Activated CD8-positive, alpha-beta T cell treated with anti-CD3 and anti-CD28 coated beads for 36 hours (primary cell): ENCODE measurements at regions not wholly inside any gene's neighbourhood (a gene's known extent, or its start where the extent isn't known, plus 50 kb on each side); places are given as distances from the start of the nearest gene placed in this dataset.

ENCODE experiments used
- ATAC-seq: fragments of 200-7000 bp; cut with Tn5 transposase; one replicate; pipeline ENCODE4 v1.10.0; 2021; ENCODE audit warnings: mild to moderate bottlenecking, moderate library complexity
- CTCF ChIA-PET: fragments of 350-600 bp; sonication (Branson Sonifier 250); formaldehyde crosslinking; loops from one replicate; lab custom pipeline; 2021; ENCODE audit warnings: antibody characterized with exemption; lab: Charles Lee
- POLR2A ChIA-PET: fragments of 350-600 bp; sonication (Branson Sonifier 250); formaldehyde crosslinking; loops from one replicate; lab custom pipeline; 2021; ENCODE audit warnings: antibody characterized with exemption; lab: Charles Lee
- DNase-seq: peaks from one replicate; pipeline ENCODE4 v3.0.0-alpha.2; 2020
- H3K27ac Mint-ChIP-seq: one replicate; pipeline ENCODE4 v1.8.0; 2021; ENCODE audit warnings: mild to moderate bottlenecking, mixed read lengths
- H3K27me3 Mint-ChIP-seq: one replicate; pipeline ENCODE4 v1.8.0; 2021; ENCODE audit warnings: mixed read lengths
- H3K36me3 Mint-ChIP-seq: one replicate; pipeline ENCODE4 v1.8.0; 2021; ENCODE audit warnings: low read depth, mixed read lengths
- H3K4me1 Mint-ChIP-seq: one replicate; pipeline ENCODE4 v1.8.0; 2021; ENCODE audit warnings: low read depth, mixed read lengths
- H3K4me3 Mint-ChIP-seq: one replicate; pipeline ENCODE4 v1.8.0; 2021; ENCODE audit warnings: mild to moderate bottlenecking, moderate library complexity, mixed read lengths
- H3K9me3 Mint-ChIP-seq: one replicate; pipeline ENCODE4 v1.8.0; 2021; ENCODE audit warnings: mixed read lengths
- CTCF ChIP-seq: fragments of 200-600 bp; IDR thresholded peaks from one replicate; pipeline ENCODE4 v1.8.0; 2022; ENCODE audit warnings: antibody characterized with exemption, mild to moderate bottlenecking
- intact Hi-C: fragments of 100-400 bp; cut with micrococcal nuclease; formaldehyde crosslinking; loops from one replicate; pipeline ENCODE4 v1.10.0; 2022

GRCh38 chr14:53744857-53745256, 211.8 kb downstream of the BMP4 start:
- H3K4me3 Mint-ChIP-seq, result no peak overlapping the region
- no peaks in the 10 kb centered on the region for H3K4me1 Mint-ChIP-seq
- POLR2A ChIA-PET, result no interaction called here
- no peaks in the 10 kb centered on the region for H3K36me3 Mint-ChIP-seq
- no peaks in the 10 kb centered on the region for H3K27me3 Mint-ChIP-seq
- ATAC-seq (no peak), DNase-seq (no peak)
- no peak for TF ChIP-seq CTCF
- no peak overlapping the region for H3K27ac Mint-ChIP-seq
- CTCF ChIA-PET, result no interaction called here
- intact Hi-C loops, result no loop called here
- no peaks in the 10 kb centered on the region for H3K9me3 Mint-ChIP-seq

- POLR2A ChIA-PET, result no interaction called here
- TF ChIP-seq CTCF, result no peak
- Mint-ChIP-seq H3K4me1 (no peaks in the 10 kb centered on the region), H3K36me3 (no peaks in the 10 kb centered on the region), H3K9me3 (no peaks in the 10 kb centered on the region), H3K4me3 (no peak overlapping the region), H3K27ac (no peak overlapping the region), H3K27me3 (no peaks in the 10 kb centered on the region)
- no peak for DNase-seq
- CTCF ChIA-PET, result no interaction called here
- intact Hi-C loops, result no loop called here
- ATAC-seq, result no peak
Observed at GRCh38 chr14:53743371-53743770, 213.3 kb downstream of the BMP4 start.

GRCh38 chr14:53742233-53742620, 214.4 kb downstream of the BMP4 start:
- Mint-ChIP-seq H3K27me3 (no peaks in the 10 kb centered on the region), H3K36me3 (no peaks in the 10 kb centered on the region), H3K27ac (no peak overlapping the region), H3K4me3 (no peak overlapping the region), H3K9me3 (no peaks in the 10 kb centered on the region), H3K4me1 (no peaks in the 10 kb centered on the region)
- no peak for DNase-seq
- POLR2A ChIA-PET, result no interaction called here
- TF ChIP-seq CTCF, result no peak
- no peak for ATAC-seq
- intact Hi-C loops, result no loop called here
- CTCF ChIA-PET, result no interaction called here

GRCh38 chr14:53741479-53742232, 215.0 kb downstream of the BMP4 start:
- Mint-ChIP-seq H3K4me1 (no peaks in the 10 kb centered on the region), H3K4me3 (no peak overlapping the region), H3K36me3 (no peaks in the 10 kb centered on the region), H3K27ac (no peak overlapping the region), H3K9me3 (no peaks in the 10 kb centered on the region), H3K27me3 (no peaks in the 10 kb centered on the region)
- intact Hi-C loops, result no loop called here
- POLR2A ChIA-PET, result no interaction called here
- CTCF ChIA-PET, result no interaction called here
- DNase-seq (no peak), ATAC-seq (no peak)
- no peak for TF ChIP-seq CTCF

- intact Hi-C loops, result no loop called here
- Mint-ChIP-seq H3K36me3 (no peaks in the 10 kb centered on the region), H3K4me3 (no peak overlapping the region), H3K27me3 (no peaks in the 10 kb centered on the region), H3K27ac (no peak overlapping the region), H3K4me1 (no peaks in the 10 kb centered on the region), H3K9me3 (no peaks in the 10 kb centered on the region)
- ChIA-PET POLR2A (no interaction called here), CTCF (no interaction called here)
- no peak for DNase-seq
- ATAC-seq, result no peak
- no peak for TF ChIP-seq CTCF
Observed at GRCh38 chr14:53740570-53740969, 216.1 kb downstream of the BMP4 start.
